Heart right ventricle (tissue), 16 donors: ENCODE measurements at regions not wholly inside any gene's neighbourhood (a gene's known extent, or its start where the extent isn't known, plus 50 kb on each side); places are given as distances from the start of the nearest gene placed in this dataset.

Source experiments
- ATAC-seq, 8 donors: fragments of 200-7000 bp; cut with Tn5 transposase; one replicate each; pipeline ENCODE4 v1.9.1; 2020; ENCODE audit warnings: mild to moderate bottlenecking in 8 of 8, moderate library complexity in 8 of 8, moderate number of reproducible peaks in 1 of 8
- DNase-seq, 2 donors: peaks; one replicate each; pipeline ENCODE4 v3.0.0-alpha.2; 2020
- H3K27ac ChIP-seq, 10 donors: fragments of 200-600 bp; sonication (generic) in 2 of 10; one replicate each; pipeline versions ENCODE4 v1.5.0 to v1.8.0; 2020 to 2022; ENCODE audit warnings: mild to moderate bottlenecking in 3 of 10
- H3K27me3 ChIP-seq, 7 donors: fragments of 200-600 bp; one replicate each; pipeline ENCODE4 v1.8.0; 2021 to 2022; ENCODE audit warnings: mild to moderate bottlenecking in 2 of 7
- H3K36me3 ChIP-seq, 9 donors: fragments of 200-600 bp; sonication (generic) in 1 of 9; one replicate each; pipeline versions ENCODE4 v1.5.0 to v1.8.0; 2020 to 2022; ENCODE audit warnings: mild to moderate bottlenecking in 2 of 9
- H3K4me1 ChIP-seq, 9 donors: fragments of 200-600 bp; sonication (generic) in 1 of 9; one replicate each; pipeline versions ENCODE4 v1.5.0 to v1.8.0; 2020 to 2022; ENCODE audit warnings: mild to moderate bottlenecking in 4 of 9
- H3K4me3 ChIP-seq, 10 donors: fragments of 200-600 bp; sonication (generic) in 2 of 10; one replicate each; pipeline versions ENCODE4 v1.5.0 to v1.8.0; 2020 to 2022; ENCODE audit warnings: mild to moderate bottlenecking in 7 of 10, moderate library complexity in 2 of 10
- H3K9me3 ChIP-seq, 11 donors: fragments of 200-600 bp in 10 of 11; sonication (generic) in 2 of 11; one replicate each; pipeline versions ENCODE4 v1.5.0 to v1.8.0; 2013 to 2022; ENCODE audit warnings: mild to moderate bottlenecking in 2 of 11, control low read depth in 1 of 11, moderate library complexity in 1 of 11
- CTCF ChIP-seq, 9 donors: fragments of 200-600 bp; sonication (generic) in 2 of 9; IDR thresholded peaks; one replicate each; pipeline versions ENCODE4 v1.5.0 to v1.8.0; 2021 to 2022; ENCODE audit warnings: antibody characterized with exemption in 9 of 9, mild to moderate bottlenecking in 5 of 9, moderate library complexity in 1 of 9
- WGBS, 2 donors: extraction: QIAGEN DNeasy Blood & Tissue Kit; methylation state at CpG; one replicate each; pipeline ENCODE4 v1.1.7; 2013; ENCODE audit warnings: inconsistent platforms in 1 of 2; 5-methylcytosine and 5-hydroxymethylcytosine counted together
- intact Hi-C, 10 donors: fragments of 100-400 bp; cut with DNase I; formaldehyde crosslinking; loops; one replicate each; pipeline versions ENCODE4 v1.11.1 to v1.14.2; 2022
- donor health status: Arrhythmogenic right ventricular cardiomyopathy.
- donor health status: ischemic (EF 13 %, LVEDD 7.1; RV severe dilation, severe dysfunction).
- donor health status: healthy with polysubstance abuse.
- donor health status: DM: no; HTN: yes; CAD: no.
- donor health status: DM: no; HTN: no; CAD: no.
- donor health status: ischemic (EF 25% LVEDD 6.9; RV normal size, moderate dysfunction).
- donor health status: ischemic (EF 25% LVEDD 5.7; RV mildly dilated, moderate dysfunction).
- donor health status: healthy.
- donor health status: DM: yes; HTN: yes; CAD: no.
- donor health status: Ischemic cardiomyopathy.
- donor health status: ischemic (EF 35%, LVEDD 5.7; RV mildly dilated, moderate dysfunction).
- donor health status: nonischemic (EF 11% LVEDD 7.7; RV severe dilation, severe dysfunction).
- donor health status: DM: yes; HTN: yes; CAD: no.
- donor health status: PGD.
- donor health status: ischemic (EF 29% LVEDD 5.4; RV normal size, mild dysfunction).
- donor health status: nonischemic (EF 23%, LVEDD 6.1; RV moderate dilation, normal function).

DNA sequence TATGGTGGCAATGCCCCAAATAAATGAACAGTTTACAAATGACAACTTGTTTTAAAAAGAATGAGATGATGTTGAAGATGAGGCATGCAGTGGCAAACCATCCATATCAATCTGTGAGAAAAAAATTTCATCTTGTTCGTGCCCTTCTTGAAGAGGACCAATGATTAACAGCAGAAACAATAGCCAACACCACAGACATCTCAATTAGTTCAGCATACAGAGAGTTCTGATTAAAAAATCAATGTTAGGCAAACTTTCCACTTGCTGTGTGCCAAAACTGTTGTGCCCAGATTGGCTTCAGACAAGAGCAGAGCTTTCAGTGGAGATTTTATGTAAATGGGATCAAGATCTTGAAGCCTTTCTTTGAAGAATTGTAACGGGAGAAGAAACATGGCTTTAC lies 329.9 kb downstream of the BMP4 start:
- Histone ChIP-seq H3K4me1 (peaks cover 0 to 28% (median 11%) of the 10 kb centered on the region in 9 donors), H3K36me3 (no peaks in the 10 kb centered on the region), H3K9me3 (no peaks in the 10 kb centered on the region), H3K4me3 (no peak overlapping the region), H3K27me3 (peaks cover 0 to 15% (median 8%) of the 10 kb centered on the region in 7 donors), H3K27ac (no peak overlapping the region)
- WGBS, 2 donors: 90 to 95% methylated on average over 2 of the region's 2 CpGs
- no peak for DNase-seq
- intact Hi-C loops: no loop called here
- no peak for ATAC-seq
- TF ChIP-seq CTCF (IDR thresholded peaks at IDR 0.05): no peak

GRCh38 chr14:53622447-53622846 lies 334.2 kb downstream of the BMP4 start:
- Histone ChIP-seq H3K4me3 (no peak overlapping the region), H3K4me1 (peaks cover 0 to 34% (median 17%) of the 10 kb centered on the region in 9 donors), H3K27ac (no peak overlapping the region), H3K36me3 (no peaks in the 10 kb centered on the region), H3K9me3 (no peaks in the 10 kb centered on the region), H3K27me3 (peaks cover 0 to 15% (median 3%) of the 10 kb centered on the region in 7 donors)
- ATAC-seq: no peak
- no peak for TF ChIP-seq CTCF (IDR thresholded peaks at IDR 0.05)
- intact Hi-C loops: no loop called here
- 87 to 92% methylated on average over 3 of the region's 3 CpGs for WGBS, 2 donors
- no peak for DNase-seq

DNA sequence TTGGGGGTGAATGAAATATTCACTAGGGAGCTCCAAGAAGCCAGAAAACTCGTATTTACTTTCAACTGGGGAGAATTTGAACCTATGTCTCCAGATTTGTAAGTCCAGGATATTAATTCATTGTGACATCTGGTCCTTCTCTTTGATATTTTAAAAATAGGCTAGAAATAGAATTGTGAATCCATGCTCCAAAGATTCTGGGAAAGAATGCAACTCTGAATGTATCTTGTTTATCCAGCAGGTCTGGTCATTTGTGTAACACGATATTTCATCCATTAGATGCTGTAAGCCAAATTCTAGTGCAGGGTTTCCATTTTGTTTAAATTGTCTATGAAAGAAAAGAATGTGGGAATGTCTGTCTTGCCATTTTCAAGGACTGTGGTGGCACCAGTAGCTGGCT lies 334.7 kb downstream of the BMP4 start:
- Histone ChIP-seq H3K4me1 (peaks cover 0 to 34% (median 17%) of the 10 kb centered on the region in 9 donors), H3K4me3 (no peak overlapping the region), H3K27me3 (peaks cover 0 to 15% (median 3%) of the 10 kb centered on the region in 7 donors), H3K27ac (peak overlapping the region in 1 of 10 donors; percentile 72), H3K36me3 (no peaks in the 10 kb centered on the region), H3K9me3 (no peaks in the 10 kb centered on the region)
- WGBS, 2 donors: 57 to 67% methylated on average over 2 of the region's 2 CpGs
- ATAC-seq (no peak), DNase-seq (no peak)
- no peak for TF ChIP-seq CTCF (IDR thresholded peaks at IDR 0.05)
- intact Hi-C loops: no loop called here

DNA sequence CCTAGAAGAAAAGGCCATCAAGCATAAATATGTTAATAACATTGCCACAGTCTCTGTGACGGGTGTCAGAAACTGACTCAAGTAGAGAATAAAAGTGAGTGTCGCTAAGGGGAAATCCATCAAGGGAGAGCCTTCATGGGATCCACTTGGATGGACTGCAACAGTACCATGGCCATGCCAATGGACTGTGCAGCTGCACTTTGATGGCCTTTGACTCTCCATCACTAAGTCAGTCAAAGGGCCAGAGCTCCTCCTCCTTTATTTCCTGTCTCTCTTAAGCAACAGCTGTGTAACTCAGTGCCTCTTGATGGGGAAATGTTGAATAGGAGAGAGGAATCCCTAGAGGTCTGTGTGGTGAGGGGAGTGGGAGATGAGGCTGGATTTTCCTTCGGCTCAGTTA lies 335.2 kb downstream of the BMP4 start:
- H3K36me3 ChIP-seq: no peaks in the 10 kb centered on the region
- no peak for TF ChIP-seq CTCF (IDR thresholded peaks at IDR 0.05)
- peaks cover 0 to 15% (median 0%) of the 10 kb centered on the region in 7 donors for H3K27me3 ChIP-seq
- peaks cover 0 to 34% (median 17%) of the 10 kb centered on the region in 9 donors for H3K4me1 ChIP-seq
- WGBS, 2 donors: 86 to 88% methylated on average over 3 of the region's 3 CpGs
- H3K27ac ChIP-seq: peak overlapping the region in 3 of 10 donors; percentile 39 to 72 (median 55)
- no peaks in the 10 kb centered on the region for H3K9me3 ChIP-seq
- intact Hi-C loops: no loop called here
- DNase-seq: no peak
- no peak overlapping the region for H3K4me3 ChIP-seq
- peak in 2 of 8 donors; percentile 43 to 62 for ATAC-seq
